PC-9 (cell line): ENCODE measurements at regions not wholly inside any gene's neighbourhood (a gene's known extent, or its start where the extent isn't known, plus 50 kb on each side); places are given as distances from the start of the nearest gene placed in this dataset.

Experiments
- EZH2 ChIP-seq: fragments of 200-600 bp; sonication (generic); IDR thresholded peaks from 2 replicates; pipeline ENCODE4 v1.8.0; 2017; ENCODE audit warnings: antibody characterized with exemption, low read depth
- TF ChIP-seq, protein P1 (sequence below): fragments of 200-600 bp; sonication (generic); conservative IDR thresholded peaks from 2 replicates; pipeline ENCODE4 v1.6.1; 2017; ENCODE audit warnings: mixed run types, antibody characterized with exemption, mild to moderate bottlenecking, moderate library complexity

DNA sequence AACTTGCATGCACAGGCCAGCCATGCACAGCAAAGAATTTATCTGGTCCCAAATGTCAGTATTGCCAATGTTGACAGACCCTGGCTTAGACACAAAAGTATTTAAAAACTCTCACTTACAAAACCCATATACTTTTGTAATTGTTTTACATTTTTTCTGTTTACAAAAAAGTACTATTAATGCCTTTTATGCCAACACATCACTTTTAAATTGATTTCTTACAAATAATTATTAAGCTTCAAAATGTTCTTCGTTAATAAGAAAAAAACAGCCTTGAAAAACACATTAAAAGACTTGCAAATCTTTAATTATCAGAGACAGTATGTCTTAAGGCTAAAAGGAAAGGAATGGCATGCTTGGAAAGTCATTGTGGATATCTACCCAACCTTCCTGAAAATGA lies 181.3 kb upstream of the TWIST2 start:
- TF ChIP-seq, protein P1, sequence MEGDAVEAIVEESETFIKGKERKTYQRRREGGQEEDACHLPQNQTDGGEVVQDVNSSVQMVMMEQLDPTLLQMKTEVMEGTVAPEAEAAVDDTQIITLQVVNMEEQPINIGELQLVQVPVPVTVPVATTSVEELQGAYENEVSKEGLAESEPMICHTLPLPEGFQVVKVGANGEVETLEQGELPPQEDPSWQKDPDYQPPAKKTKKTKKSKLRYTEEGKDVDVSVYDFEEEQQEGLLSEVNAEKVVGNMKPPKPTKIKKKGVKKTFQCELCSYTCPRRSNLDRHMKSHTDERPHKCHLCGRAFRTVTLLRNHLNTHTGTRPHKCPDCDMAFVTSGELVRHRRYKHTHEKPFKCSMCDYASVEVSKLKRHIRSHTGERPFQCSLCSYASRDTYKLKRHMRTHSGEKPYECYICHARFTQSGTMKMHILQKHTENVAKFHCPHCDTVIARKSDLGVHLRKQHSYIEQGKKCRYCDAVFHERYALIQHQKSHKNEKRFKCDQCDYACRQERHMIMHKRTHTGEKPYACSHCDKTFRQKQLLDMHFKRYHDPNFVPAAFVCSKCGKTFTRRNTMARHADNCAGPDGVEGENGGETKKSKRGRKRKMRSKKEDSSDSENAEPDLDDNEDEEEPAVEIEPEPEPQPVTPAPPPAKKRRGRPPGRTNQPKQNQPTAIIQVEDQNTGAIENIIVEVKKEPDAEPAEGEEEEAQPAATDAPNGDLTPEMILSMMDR: no peak
- TF ChIP-seq EZH2: no peak
